Transverse colon (tissue), 4 donors: ENCODE measurements at regions not wholly inside any gene's neighbourhood (a gene's known extent, or its start where the extent isn't known, plus 50 kb on each side); places are given as distances from the start of the nearest gene placed in this dataset.

Experiments
- DNase-seq: peaks from one replicate; pipeline ENCODE4 v3.0.0-alpha.2; 2019
- H3K27ac ChIP-seq, 4 donors: fragments of 200-600 bp; sonication (generic); 2 replicates each; pipeline ENCODE4 v1.5.1; 2016 to 2018; ENCODE audit warnings: inconsistent platforms in 4 of 4
- H3K27me3 ChIP-seq: fragments of 200-600 bp; sonication (generic); 2 replicates; pipeline ENCODE4 v1.5.1; 2017; ENCODE audit warnings: inconsistent platforms
- H3K36me3 ChIP-seq, 4 donors: fragments of 200-600 bp; sonication (generic); 2 replicates each; pipeline ENCODE4 v1.5.1; 2017 to 2019; ENCODE audit warnings: inconsistent platforms in 4 of 4
- H3K4me1 ChIP-seq, 4 donors: fragments of 200-600 bp; sonication (generic); 2 replicates each; pipeline ENCODE4 v1.5.1; 2017 to 2020; ENCODE audit warnings: inconsistent platforms in 4 of 4
- H3K4me3 ChIP-seq, 4 donors: fragments of 200-600 bp; sonication (generic); 1 replicate in 1 of 4; 2 replicates in 3 of 4; pipeline versions ENCODE4 v1.5.1 to v1.6.1; 2017 to 2019; ENCODE audit warnings: inconsistent platforms in 4 of 4
- H3K9me3 ChIP-seq, 2 donors: fragments of 200-600 bp; sonication (generic); 2 replicates each; pipeline ENCODE4 v1.5.1; 2017 to 2019; ENCODE audit warnings: inconsistent platforms in 2 of 2
- EP300 ChIP-seq: sonication (generic); formaldehyde crosslinking; IDR thresholded peaks from one replicate; pipeline ENCODE4 v1.6.1; 2017; ENCODE audit warnings: antibody characterized with exemption, low read depth
- POLR2A ChIP-seq: fragments of 450-650 bp; IDR thresholded peaks from one replicate; pipeline ENCODE4 v1.6.1; 2016; ENCODE audit warnings: antibody characterized with exemption, mild to moderate bottlenecking, moderate library complexity
- POLR2AphosphoS5 ChIP-seq, 3 donors: sonication (generic); formaldehyde crosslinking; IDR thresholded peaks; one replicate each; pipeline ENCODE4 v1.6.1; 2016; ENCODE audit warnings: antibody characterized with exemption in 3 of 3
- WGBS, 2 donors: methylation state at CpG; one replicate each; pipeline ENCODE4 v1.1.5; 2018; ENCODE audit warnings: low coverage in 1 of 2; 5-methylcytosine and 5-hydroxymethylcytosine counted together
- in situ Hi-C, 4 donors: fragments of 200-750 bp; cut with MboI; loops; one replicate each; pipeline versions ENCODE4 v1.15.0 to v1.15.1; 2017; ENCODE audit warnings: low sequenced_read_pairs in 3 of 4, low pct_ligation_motif_present in 1 of 4, low pct_unique_long_range_greater_than_20kb in 1 of 4
- intact Hi-C: fragments of 100-400 bp; cut with DNase I; formaldehyde crosslinking; loops from one replicate; pipeline ENCODE4 v1.15.1; 2023; ENCODE audit warnings: low total_unique reads
- TF ChIP-seq, protein P1 (sequence below), 5 experiments: fragments of 200-600 bp in 3 of 5; fragments of 450-650 bp in 2 of 5; sonication (generic) in 3 of 5; IDR thresholded peaks; 1 replicate in 2 of 5; 2 replicates in 3 of 5; pipeline ENCODE4 v1.5.1; 2016 to 2017; ENCODE audit warnings: antibody characterized with exemption in 5 of 5, inconsistent platforms in 3 of 5, mild to moderate bottlenecking in 2 of 5, moderate library complexity in 1 of 5

DNA sequence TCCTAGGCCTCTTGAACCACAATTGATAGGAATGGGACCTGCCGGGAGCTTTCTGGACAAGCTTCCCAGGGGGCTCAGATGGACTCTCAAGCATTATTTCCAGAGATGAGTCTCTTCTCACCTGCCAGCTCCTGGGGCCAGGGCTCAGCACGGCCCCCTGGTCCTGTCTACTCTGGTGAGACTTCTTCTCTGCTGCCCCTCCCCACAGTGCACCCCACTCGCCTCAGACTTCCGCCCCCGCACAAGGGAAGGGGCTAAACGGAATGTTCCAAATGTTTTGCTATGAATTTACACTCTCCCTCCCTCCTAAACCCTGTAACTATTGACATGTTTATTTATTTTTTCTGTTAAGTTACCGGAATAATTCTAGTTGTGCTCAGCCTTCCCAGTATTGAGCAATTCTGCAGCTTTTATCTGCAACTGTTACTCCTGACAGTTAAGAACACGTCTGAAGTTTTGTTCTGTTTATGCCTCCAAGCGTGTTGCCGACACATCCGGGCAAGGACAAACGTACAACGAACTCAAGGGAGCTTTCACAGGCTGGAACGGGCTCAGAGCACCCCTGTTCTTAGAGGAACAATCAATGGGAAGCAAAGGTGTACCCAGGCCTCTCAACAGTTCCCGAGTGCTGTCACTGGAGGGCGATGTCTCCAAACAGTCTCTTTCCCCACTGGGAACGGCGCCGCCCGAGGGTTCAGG is 55.2 kb downstream of the FHIP2A start:
- H3K9me3 ChIP-seq, result no peaks in the 10 kb centered on the region
- in situ Hi-C loops, result loop anchor here in 3 of 4 donors (10.0 to 25.0 kb wide), 2 partner anchors 236 to 248 kb away; no protein-coding TSS in a partner anchor
- intact Hi-C loops, result no loop called here
- DNase-seq, result peak; percentile 62
- H3K27me3 ChIP-seq, result no peaks in the 10 kb centered on the region
- peaks cover 0 to 12% (median 2%) of the 10 kb centered on the region in 4 donors for H3K4me1 ChIP-seq
- TF ChIP-seq, protein P1, sequence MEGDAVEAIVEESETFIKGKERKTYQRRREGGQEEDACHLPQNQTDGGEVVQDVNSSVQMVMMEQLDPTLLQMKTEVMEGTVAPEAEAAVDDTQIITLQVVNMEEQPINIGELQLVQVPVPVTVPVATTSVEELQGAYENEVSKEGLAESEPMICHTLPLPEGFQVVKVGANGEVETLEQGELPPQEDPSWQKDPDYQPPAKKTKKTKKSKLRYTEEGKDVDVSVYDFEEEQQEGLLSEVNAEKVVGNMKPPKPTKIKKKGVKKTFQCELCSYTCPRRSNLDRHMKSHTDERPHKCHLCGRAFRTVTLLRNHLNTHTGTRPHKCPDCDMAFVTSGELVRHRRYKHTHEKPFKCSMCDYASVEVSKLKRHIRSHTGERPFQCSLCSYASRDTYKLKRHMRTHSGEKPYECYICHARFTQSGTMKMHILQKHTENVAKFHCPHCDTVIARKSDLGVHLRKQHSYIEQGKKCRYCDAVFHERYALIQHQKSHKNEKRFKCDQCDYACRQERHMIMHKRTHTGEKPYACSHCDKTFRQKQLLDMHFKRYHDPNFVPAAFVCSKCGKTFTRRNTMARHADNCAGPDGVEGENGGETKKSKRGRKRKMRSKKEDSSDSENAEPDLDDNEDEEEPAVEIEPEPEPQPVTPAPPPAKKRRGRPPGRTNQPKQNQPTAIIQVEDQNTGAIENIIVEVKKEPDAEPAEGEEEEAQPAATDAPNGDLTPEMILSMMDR (IDR thresholded peaks at IDR 0.05), result peak; percentile 55 to 67 (median 59)
- TF ChIP-seq EP300, result no peak
- TF ChIP-seq POLR2A, result no peak
- TF ChIP-seq POLR2AphosphoS5 (IDR thresholded peaks at IDR 0.05), result no peak
- 26 to 32% methylated on average over 11 to 20 of the region's 20 CpGs for WGBS, 2 donors
- H3K4me3 ChIP-seq, result no peak overlapping the region
- H3K36me3 ChIP-seq, result no peaks in the 10 kb centered on the region
- H3K27ac ChIP-seq, result no peak overlapping the region

DNA sequence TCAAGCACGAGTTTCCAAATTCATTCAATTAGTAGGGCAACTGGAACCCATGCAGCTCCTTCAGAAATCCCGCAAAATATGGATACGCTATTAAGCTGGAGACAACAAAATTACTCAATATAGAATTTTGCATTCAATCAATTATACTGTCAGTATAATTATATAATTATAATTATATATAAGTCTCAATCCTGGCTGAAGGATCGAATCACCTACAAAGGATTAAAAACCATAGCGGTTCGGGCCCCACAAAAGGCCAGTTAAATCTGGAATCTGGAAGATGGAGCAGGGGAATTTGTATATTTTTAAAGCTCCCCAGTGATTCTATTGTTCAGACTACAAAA is 55.7 kb downstream of the FHIP2A start:
- intact Hi-C loops, result no loop called here

DNA sequence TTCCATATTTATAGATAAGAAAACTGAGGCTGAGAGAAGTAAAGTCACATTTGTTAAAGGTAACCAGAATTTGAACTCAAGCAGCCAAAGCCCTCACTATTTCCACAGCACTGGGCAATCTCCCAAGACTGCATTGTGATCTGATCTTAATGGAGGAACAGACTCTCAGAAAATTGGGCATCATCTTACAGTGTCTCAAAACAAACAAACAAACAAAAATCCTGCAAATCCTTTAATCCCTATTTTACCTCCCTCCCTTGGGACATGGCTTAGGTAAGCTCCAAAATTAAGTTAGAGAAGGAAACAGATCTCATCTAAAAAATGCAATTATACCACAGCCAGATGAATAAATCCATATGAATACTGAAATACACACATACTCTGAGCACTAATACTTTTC is 57.5 kb downstream of the FHIP2A start:
- Histone ChIP-seq H3K27me3 (no peaks in the 10 kb centered on the region), H3K27ac (no peak overlapping the region), H3K4me1 (peaks cover 0 to 12% (median 5%) of the 10 kb centered on the region in 4 donors), H3K36me3 (no peaks in the 10 kb centered on the region), H3K4me3 (no peak overlapping the region), H3K9me3 (no peaks in the 10 kb centered on the region)
- intact Hi-C loops, result loop anchor here (2.0 kb wide), 1 partner anchor 250 kb away; no protein-coding TSS in a partner anchor
- TF ChIP-seq, protein P1 (IDR thresholded peaks at IDR 0.05), result no peak
- TF ChIP-seq POLR2A, result no peak
- TF ChIP-seq POLR2AphosphoS5 (IDR thresholded peaks at IDR 0.05), result no peak
- TF ChIP-seq EP300, result no peak
- no peak for DNase-seq
- in situ Hi-C loops, result loop anchor here in 3 of 4 donors (10.0 to 25.0 kb wide), 2 partner anchors 233 to 246 kb away; no protein-coding TSS in a partner anchor

More for the DNA sequence above, 55.7 kb downstream of the FHIP2A start:
- no peak for DNase-seq
- no peak overlapping the region for H3K4me3 ChIP-seq
- TF ChIP-seq POLR2A (no peak), POLR2AphosphoS5 (IDR thresholded peaks at IDR 0.05) (no peak)
- TF ChIP-seq, protein P1 (IDR thresholded peaks at IDR 0.05), result no peak
- 40 to 52% methylated on average over 6 of the region's 6 CpGs for WGBS, 2 donors
- peaks cover 0 to 12% (median 4%) of the 10 kb centered on the region in 4 donors for H3K4me1 ChIP-seq
- H3K9me3 ChIP-seq, result no peaks in the 10 kb centered on the region
- in situ Hi-C loops, result loop anchor here in 3 of 4 donors (10.0 to 25.0 kb wide), 2 partner anchors 235 to 248 kb away; no protein-coding TSS in a partner anchor
- no peaks in the 10 kb centered on the region for H3K36me3 ChIP-seq
- H3K27ac ChIP-seq, result no peak overlapping the region
- H3K27me3 ChIP-seq, result no peaks in the 10 kb centered on the region

DNA sequence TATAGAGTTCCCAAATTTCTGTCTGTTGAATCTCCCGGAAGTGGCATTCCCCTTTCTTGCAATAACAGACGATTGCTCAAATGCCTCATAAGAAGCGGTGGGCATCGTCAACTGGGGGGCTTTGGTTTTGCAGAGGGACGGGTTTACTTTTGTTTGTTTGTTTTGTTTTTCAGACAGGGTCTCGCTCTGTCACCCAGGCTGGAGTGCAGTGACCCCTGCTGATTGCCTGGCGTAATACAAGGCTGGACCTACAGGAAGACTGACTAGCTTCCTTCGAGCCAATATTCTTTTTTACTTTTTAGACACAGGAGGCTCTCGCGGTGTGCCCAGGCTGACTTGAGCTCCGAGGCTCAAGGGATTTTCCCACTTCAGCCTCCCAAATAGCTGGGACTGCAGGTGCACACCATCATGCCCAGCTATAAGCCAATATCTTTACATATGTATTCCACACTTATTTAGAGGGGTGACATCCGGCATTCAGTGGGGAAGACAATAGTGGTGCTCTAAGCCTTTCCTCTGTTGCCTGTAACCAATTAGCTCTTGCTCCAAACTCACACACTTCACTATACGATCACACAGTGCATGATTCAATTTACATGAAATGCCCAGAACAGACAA is 58.1 kb downstream of the FHIP2A start:
- peaks cover 0 to 12% (median 5%) of the 10 kb centered on the region in 4 donors for H3K4me1 ChIP-seq
- no peak overlapping the region for H3K27ac ChIP-seq
- no peak overlapping the region for H3K4me3 ChIP-seq
- WGBS, 2 donors, result 55 to 56% methylated on average over 11 to 13 of the region's 13 CpGs
- H3K36me3 ChIP-seq, result no peaks in the 10 kb centered on the region
- peak; percentile 18 for DNase-seq
- no peak for TF ChIP-seq EP300
- TF ChIP-seq, protein P1 (IDR thresholded peaks at IDR 0.05), result peak in 3 of 5 experiments; percentile 10 to 28 (median 14)
- no peaks in the 10 kb centered on the region for H3K27me3 ChIP-seq
- intact Hi-C loops, result loop anchor here (2.0 kb wide), 1 partner anchor 249 kb away; no protein-coding TSS in a partner anchor
- in situ Hi-C loops, result loop anchor here in 3 of 4 donors (10.0 to 25.0 kb wide), 2 partner anchors 233 to 245 kb away; no protein-coding TSS in a partner anchor
- H3K9me3 ChIP-seq, result no peaks in the 10 kb centered on the region
